GM18507 (cell line): ENCODE measurements at regions not wholly inside any gene's neighbourhood (a gene's known extent, or its start where the extent isn't known, plus 50 kb on each side); places are given as distances from the start of the nearest gene placed in this dataset.
"Not testable (repeated sequence)": the region's sequence is repeated elsewhere in the genome, so short reads cannot be mapped to it uniquely, and the experiment has no call there.

ENCODE experiments used
- DNase-seq: peaks from one replicate; pipeline ENCODE4 v3.0.0; 2011; ENCODE audit warnings: low read depth; ENCODE audit not compliant: insufficient read length; ENCODE audit errors: extremely low spot score
- FAIRE-seq: peaks from 2 replicates; lab custom pipeline; 2011; peaks lifted over from hg19 to GRCh38; lab: Jason Lieb, UNC

DNA sequence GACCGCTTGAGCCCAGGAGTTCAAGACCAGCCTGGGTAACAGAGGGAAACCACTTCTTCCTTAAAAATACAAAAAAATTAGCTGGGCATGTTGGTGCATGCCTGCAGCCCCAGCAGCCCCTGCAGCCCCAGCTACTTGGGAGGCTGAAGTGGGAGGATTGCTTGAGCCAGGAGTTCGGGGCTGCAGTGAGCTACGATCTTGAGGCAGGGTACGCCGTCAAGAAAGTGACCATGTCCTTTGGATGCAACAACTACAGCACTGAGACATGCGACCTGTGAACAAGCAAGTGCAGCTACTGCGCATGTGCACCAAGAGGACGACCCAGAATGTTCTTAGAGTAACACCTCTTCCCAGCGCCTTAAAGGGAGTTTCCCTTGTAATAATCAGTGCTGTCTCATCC is 66.6 kb upstream of the ZNF479 start:
- no peak for DNase-seq
- no peak for FAIRE-seq

DNA sequence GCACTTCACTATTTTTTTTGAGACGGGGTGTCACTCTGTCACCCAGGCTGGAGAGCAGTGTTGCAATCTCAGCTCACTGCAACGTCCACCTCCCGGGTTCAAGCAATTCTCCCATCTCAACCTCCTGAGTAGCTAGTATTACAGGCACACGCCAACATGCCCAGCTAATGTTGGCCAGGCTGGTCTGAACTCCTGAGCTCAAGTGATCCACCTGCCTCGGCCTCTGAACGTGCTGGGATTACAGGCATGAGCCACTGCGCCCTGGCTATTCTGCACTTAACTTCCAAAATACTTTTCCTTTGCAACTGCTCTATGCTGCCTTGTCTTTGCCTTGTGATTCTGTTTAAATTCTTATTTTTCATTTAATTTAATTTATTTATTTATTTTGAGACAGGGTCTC is 67.0 kb upstream of the ZNF479 start:
- FAIRE-seq (no peak), DNase-seq (no peak)

- no peak for FAIRE-seq
Observed at GRCh38 chr7:57201021-57201894, 69.0 kb upstream of the ZNF479 start.

DNA sequence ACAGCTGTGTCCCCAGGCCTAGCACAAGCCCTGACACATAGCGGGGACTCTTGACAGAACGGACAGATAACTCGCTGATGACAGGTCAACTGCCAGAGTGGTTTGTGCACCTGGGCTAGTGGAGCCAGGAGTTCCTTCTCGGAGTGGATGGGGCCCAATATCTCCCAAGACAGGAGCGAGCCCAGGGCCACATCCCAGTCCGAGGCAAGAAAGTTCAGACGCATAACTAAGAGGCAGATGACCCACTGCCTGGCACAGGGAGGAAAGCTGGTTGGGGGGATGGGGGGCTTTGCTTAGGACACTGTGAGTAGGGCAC is 69.6 kb upstream of the ZNF479 start:
- FAIRE-seq, result no peak

More at GRCh38 chr7:57201021-57201894, 69.0 kb upstream of the ZNF479 start:
- no peak for DNase-seq

GRCh38 chr7:57202274-57202673 is 70.0 kb upstream of the ZNF479 start:
- DNase-seq (no peak), FAIRE-seq (no peak)

More for the DNA sequence above, 69.6 kb upstream of the ZNF479 start:
- DNase-seq, result no peak

- FAIRE-seq (no peak), DNase-seq (no peak)
Observed at GRCh38 chr7:57203161-57203791, 71.0 kb upstream of the ZNF479 start.

DNA sequence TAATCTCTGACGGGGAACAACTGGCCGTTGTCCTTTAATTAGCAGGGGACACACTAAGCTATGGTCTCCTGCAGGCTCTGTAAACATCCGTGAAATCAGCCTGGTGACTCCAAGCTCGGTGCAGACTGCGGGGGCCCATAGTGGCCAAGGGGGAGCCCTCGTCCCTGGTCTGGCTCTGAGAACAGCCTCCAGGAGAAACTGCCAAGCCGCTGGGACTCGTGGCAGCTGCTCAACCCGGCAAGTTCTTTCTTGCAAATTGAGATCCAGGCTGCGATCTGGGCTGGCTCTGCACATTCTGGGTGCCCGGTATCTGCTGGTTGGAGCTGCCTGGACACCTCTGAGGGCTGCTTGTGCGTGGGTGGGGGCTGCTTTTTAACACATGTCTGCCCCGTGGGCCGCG is 71.6 kb upstream of the ZNF479 start:
- not testable (repeated sequence) for FAIRE-seq

GRCh38 chr7:57204411-57204811 is 72.2 kb upstream of the ZNF479 start:
- no peak for DNase-seq
- no peak for FAIRE-seq

More for the DNA sequence above, 71.6 kb upstream of the ZNF479 start:
- not testable (repeated sequence) for DNase-seq

DNA sequence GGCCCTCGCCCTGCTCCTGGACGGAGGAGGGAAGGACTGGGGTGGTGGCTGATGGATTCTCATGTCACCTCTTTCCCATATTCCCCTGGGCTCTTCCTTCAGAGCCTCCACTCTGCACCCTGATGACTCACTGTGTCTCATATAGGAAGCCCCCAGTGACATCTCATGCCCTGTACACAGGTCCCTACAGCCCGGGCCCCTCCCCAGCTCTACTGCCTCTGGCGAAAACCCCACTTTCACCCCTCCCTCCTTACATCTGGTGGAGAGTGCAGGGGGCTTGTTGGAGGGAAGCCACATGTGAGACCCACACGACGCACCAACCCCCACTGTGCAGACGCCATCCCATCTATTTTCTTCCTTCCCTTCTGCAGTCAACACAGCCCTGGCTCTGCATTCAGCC is 72.8 kb upstream of the ZNF479 start:
- no peak for DNase-seq
- FAIRE-seq, result no peak

GRCh38 chr7:57207836-57208235 is 75.6 kb upstream of the ZNF479 start:
- no peak for DNase-seq
- no peak for FAIRE-seq

DNA sequence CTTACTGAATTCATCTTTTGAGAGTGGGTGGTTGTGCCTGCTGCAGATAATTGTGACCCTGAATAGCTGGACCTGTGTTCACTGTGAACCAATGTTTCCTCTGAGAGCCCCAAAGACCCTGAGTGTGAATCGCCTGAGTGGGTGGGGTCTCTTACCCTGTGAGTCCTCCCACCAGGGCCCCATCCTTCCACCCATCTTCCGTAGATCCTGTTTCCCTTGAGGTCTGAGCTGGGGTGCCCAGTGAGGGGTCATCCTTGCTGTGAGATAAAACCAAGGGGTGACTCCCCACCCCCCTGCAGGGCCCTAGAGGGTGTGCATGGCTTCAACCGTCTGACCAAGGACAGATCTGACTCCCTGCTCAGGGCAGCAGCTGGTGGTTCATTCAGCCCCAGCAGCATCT is 78.0 kb upstream of the ZNF479 start:
- FAIRE-seq, result no peak
- DNase-seq, result no peak

DNA sequence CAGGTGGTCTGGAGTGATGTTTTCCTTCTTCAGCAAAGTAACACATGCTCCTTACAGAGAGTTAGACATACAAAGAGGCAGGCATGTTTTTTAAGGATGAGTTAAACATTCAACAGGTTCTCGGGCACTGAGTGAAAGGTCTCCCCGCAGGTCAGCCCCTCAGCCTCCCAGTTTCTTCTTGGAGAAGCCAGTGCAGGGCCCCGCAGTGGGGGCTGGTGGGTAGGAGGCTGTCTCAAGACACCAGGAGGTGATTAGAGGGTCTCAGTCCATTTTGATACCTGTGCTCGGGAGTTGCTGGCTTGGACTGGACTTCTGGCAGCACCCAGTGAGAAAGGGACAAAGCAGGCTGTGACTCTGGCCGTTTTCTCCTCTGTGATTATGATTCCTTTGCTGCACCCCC is 78.6 kb upstream of the ZNF479 start:
- FAIRE-seq, result no peak
- DNase-seq, result no peak

DNA sequence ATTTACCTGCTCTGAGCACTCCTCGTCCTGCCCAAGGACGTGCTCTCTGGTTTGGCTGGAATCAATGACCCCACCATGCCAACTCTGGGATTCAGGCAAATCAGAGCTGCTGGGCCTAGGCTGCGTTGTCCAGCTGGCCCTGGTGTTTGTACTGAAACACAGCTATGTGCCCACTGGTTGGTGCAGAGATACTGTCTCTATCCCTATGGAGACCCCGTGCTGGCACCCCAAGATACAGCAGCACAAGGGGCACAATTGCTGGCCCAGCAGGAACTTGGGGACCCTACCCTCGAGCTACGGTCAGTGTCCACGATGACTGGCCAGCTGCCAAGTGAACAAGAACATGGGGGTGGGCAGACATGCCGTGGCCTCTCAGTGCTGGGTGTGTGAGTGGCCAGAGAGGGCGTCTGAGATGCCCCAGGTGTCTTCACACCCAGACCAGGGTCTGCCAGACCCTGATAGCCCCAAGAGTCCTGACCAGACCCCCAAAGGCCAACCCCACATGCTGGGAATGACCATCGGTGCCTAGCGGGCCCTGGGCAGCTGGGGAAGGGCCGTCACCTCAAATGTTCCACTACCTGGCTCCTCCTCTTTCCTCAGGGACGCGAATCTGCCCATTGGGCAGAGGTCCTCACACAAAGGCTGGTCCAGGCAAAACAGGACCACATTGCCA is 79.3 kb upstream of the ZNF479 start:
- FAIRE-seq (no peak), DNase-seq (no peak)

- DNase-seq (no peak), FAIRE-seq (no peak)
Observed at GRCh38 chr7:57215423-57215822, 83.2 kb upstream of the ZNF479 start.

- no peak for DNase-seq
- no peak for FAIRE-seq
Observed at GRCh38 chr7:57216340-57216739, 84.1 kb upstream of the ZNF479 start.

DNA sequence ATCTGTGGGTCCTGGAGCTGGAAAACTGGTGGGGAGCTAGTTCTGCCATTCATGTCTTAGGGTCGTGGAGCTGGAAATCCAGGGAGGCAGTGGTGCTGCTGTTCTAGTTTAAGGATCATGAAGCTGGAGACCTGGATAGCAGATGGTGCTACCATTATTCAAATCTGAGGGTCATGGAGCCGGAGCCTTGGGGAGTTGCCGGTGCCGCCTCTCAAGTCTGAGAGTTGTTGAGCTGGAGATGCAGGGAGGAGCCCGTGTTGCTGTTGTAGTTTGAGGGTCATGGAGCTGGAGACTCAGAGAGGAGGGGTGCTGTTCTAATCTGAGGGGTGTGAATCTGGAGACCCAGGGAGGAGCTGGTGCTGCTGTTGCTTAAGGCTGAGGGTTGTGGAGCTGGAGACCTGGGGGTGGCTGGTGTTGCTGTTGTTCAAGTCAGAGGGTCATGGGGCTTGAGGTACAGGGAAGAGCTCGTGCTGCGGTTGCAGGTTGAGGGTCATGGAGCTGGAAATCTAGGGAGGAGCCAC is 86.0 kb upstream of the ZNF479 start:
- DNase-seq (no peak), FAIRE-seq (no peak)

- FAIRE-seq (no peak), DNase-seq (no peak)
Observed at GRCh38 chr7:57220746-57221145, 88.5 kb upstream of the ZNF479 start.

DNA sequence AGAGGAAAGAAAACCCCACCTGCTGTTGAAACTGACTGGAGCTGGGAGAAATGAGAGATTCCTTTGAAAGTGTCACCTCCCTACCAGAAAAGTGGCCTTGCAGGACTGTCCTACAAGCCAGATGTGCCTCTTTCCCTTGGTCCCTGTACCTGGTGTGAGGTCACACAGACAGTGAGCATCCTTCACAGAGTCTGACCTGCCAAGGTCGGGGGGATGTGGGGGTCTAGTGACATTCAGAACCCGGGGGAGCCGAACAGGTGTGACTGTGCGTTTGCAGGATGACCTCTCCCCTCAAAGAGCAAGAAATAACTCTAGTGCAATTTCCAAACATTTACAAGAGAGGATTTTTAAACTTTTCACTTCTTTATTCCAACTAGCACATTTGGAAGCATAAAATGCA is 93.4 kb upstream of the ZNF479 start:
- FAIRE-seq, result no peak
- DNase-seq, result no peak

DNA sequence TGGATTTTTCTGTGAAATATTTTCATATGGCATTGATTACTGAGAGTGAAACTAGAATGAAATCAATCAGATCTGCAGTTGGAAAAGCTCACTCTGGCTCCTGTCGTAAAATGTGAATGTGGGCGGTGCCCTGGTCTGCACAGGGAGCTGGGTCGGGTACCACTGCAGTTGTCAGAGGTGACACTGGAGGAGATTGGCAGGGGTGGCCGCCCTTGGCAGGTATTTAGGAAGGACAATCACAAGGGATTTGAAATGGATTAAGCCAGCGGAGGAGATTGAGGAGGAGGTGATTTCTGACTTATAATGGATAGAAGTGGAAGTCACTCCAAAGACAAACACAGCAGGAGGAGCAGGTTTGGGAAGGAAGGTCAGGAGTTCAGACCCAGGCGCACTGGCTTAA is 109.0 kb upstream of the ZNF479 start:
- not testable (repeated sequence) for FAIRE-seq, DNase-seq

GRCh38 chr7:57243551-57243950 is 111.3 kb upstream of the ZNF479 start:
- FAIRE-seq, DNase-seq: not testable (repeated sequence)
